DMS153 treated with DMSO at 0.1 percent for 48 hours (cell line): ENCODE measurements at regions not wholly inside any gene's neighbourhood (a gene's known extent, or its start where the extent isn't known, plus 50 kb on each side); places are given as distances from the start of the nearest gene placed in this dataset.

Source experiments
- DNase-seq: peaks from one replicate; lab custom pipeline; 2025; ENCODE audit not compliant: unreplicated experiment; lab: John Stamatoyannopoulos, UW

GRCh38 chr10:2284071-2284470 is 546.7 kb upstream of the ADARB2 start:
- no peak for DNase-seq

- no peak for DNase-seq
These were observed 544.9 kb upstream of the ADARB2 start for GRCh38 chr10:2282202-2282601.

GRCh38 chr10:2280713-2281300 is 543.5 kb upstream of the ADARB2 start:
- no peak for DNase-seq

- no peak for DNase-seq
These were observed 542.4 kb upstream of the ADARB2 start for GRCh38 chr10:2279711-2280110.

GRCh38 chr10:2278363-2278762 is 541.0 kb upstream of the ADARB2 start:
- no peak for DNase-seq

GRCh38 chr10:2263561-2263960 is 526.2 kb upstream of the ADARB2 start:
- no peak for DNase-seq

GRCh38 chr10:2262878-2263277 is 525.6 kb upstream of the ADARB2 start:
- no peak for DNase-seq

GRCh38 chr10:2262333-2262732 is 525.0 kb upstream of the ADARB2 start:
- no peak for DNase-seq

- DNase-seq, result no peak
These were observed 518.9 kb upstream of the ADARB2 start for GRCh38 chr10:2256241-2256640.

GRCh38 chr10:2252096-2252495 is 514.8 kb upstream of the ADARB2 start:
- DNase-seq, result no peak

- DNase-seq, result no peak
These were observed 514.3 kb upstream of the ADARB2 start for GRCh38 chr10:2251631-2252030.

GRCh38 chr10:2246747-2247146 is 509.4 kb upstream of the ADARB2 start:
- no peak for DNase-seq

- no peak for DNase-seq
These were observed 508.3 kb upstream of the ADARB2 start for GRCh38 chr10:2245580-2245979.

GRCh38 chr10:2244471-2244870 is 507.1 kb upstream of the ADARB2 start:
- no peak for DNase-seq

- no peak for DNase-seq
These were observed 499.6 kb upstream of the ADARB2 start for GRCh38 chr10:2236876-2237275.

GRCh38 chr10:2232479-2232878 is 495.2 kb upstream of the ADARB2 start:
- no peak for DNase-seq

- no peak for DNase-seq
These were observed 493.2 kb upstream of the ADARB2 start for GRCh38 chr10:2230478-2230877.

GRCh38 chr10:2228320-2228901 is 491.1 kb upstream of the ADARB2 start:
- DNase-seq, result no peak

- no peak for DNase-seq
These were observed 488.3 kb upstream of the ADARB2 start for GRCh38 chr10:2225609-2226008.

- DNase-seq, result no peak
These were observed 486.4 kb upstream of the ADARB2 start for GRCh38 chr10:2223548-2224320.

GRCh38 chr10:2222631-2223030 is 485.3 kb upstream of the ADARB2 start:
- DNase-seq, result no peak

GRCh38 chr10:2214805-2215204 is 477.5 kb upstream of the ADARB2 start:
- DNase-seq, result no peak
